A549 (cell line): ENCODE measurements at regions not wholly inside any gene's neighbourhood (a gene's known extent, or its start where the extent isn't known, plus 50 kb on each side); places are given as distances from the start of the nearest gene placed in this dataset.

Experiments used
- BHLHE40 ChIP-seq: IDR thresholded peaks from 2 replicates; pipeline ENCODE4 v1.6.1; 2012; ENCODE audit warnings: low read depth, low read length, inconsistent platforms
- CEBPB ChIP-seq, 2 experiments: fragments of >200 bp in 1 of 2; sonication (Bioruptor Twin) in 1 of 2; formaldehyde crosslinking in 1 of 2; IDR thresholded peaks; 2 replicates each; pipeline ENCODE4 v1.6.1; 2012 to 2016
- CHD2 ChIP-seq: fragments of 150-350 bp; IDR thresholded peaks from 2 replicates; pipeline ENCODE4 v1.6.1; 2014; ENCODE audit warnings: low read length; ENCODE audit not compliant: partially characterized antibody
- CTCF ChIP-seq: fragments of >200 bp; sonication (Bioruptor Twin); formaldehyde crosslinking; IDR thresholded peaks from 3 replicates; pipeline ENCODE4 v1.5.1; 2016
- EP300 ChIP-seq, 2 experiments: fragments of >200 bp; sonication (Bioruptor Twin); formaldehyde crosslinking; IDR thresholded peaks; 2 replicates in 1 of 2; 3 replicates in 1 of 2; pipeline ENCODE4 v1.6.1; 2016 to 2017
- GATA3 ChIP-seq: IDR thresholded peaks from 2 replicates; pipeline ENCODE4 v1.6.1; 2012; ENCODE audit warnings: borderline replicate concordance
- HMGXB4 ChIP-seq: fragments of 250-450 bp; sonication (Bioruptor Pico); IDR thresholded peaks from 2 replicates; pipeline ENCODE4 v1.5.0; 2021; ENCODE audit warnings: mild to moderate bottlenecking, moderate library complexity, borderline replicate concordance
- MAX ChIP-seq: IDR thresholded peaks from 2 replicates; pipeline ENCODE4 v1.6.1; 2012
- MAZ ChIP-seq: fragments of 150-350 bp; IDR thresholded peaks from 2 replicates; pipeline ENCODE4 v1.6.1; 2014; ENCODE audit warnings: antibody characterized with exemption, low read depth, low read length, borderline replicate concordance
- NR3C1 ChIP-seq: fragments of >200 bp; sonication (Bioruptor Twin); formaldehyde crosslinking; IDR thresholded peaks from 3 replicates; pipeline ENCODE4 v1.6.1; 2017
- POLR2A ChIP-seq: IDR thresholded peaks from 2 replicates; pipeline ENCODE4 v1.6.1; 2012; ENCODE audit warnings: mild to moderate bottlenecking, low read length
- USF2 ChIP-seq: fragments of 450-650 bp; IDR thresholded peaks from 2 replicates; pipeline ENCODE4 v1.6.1; 2014; ENCODE audit warnings: antibody characterized with exemption

- TF ChIP-seq CTCF, result no peak
- no peak for TF ChIP-seq MAX
- TF ChIP-seq CHD2, result no peak
- no peak for TF ChIP-seq USF2
- TF ChIP-seq POLR2A, result no peak
- TF ChIP-seq MAZ, result no peak
- no peak for TF ChIP-seq EP300 (IDR thresholded peaks at IDR 0.05)
- TF ChIP-seq GATA3, result no peak
- no peak for TF ChIP-seq CEBPB (IDR thresholded peaks at IDR 0.05)
- TF ChIP-seq BHLHE40, result no peak
- TF ChIP-seq HMGXB4 (CRISPR knock-in tag), result no peak
- TF ChIP-seq NR3C1, result no peak
Observed at GRCh38 chrX:9131066-9131465, 97.1 kb upstream of the FAM9B start.
